GM12878 (cell line): ENCODE measurements at regions not wholly inside any gene's neighbourhood (a gene's known extent, or its start where the extent isn't known, plus 50 kb on each side); places are given as distances from the start of the nearest gene placed in this dataset.

Experiments used
- ATAC-seq: fragments of 200-7000 bp; cut with Tn5 transposase; 3 replicates; pipeline ENCODE4 v1.9.1; 2020; ENCODE audit warnings: mild to moderate bottlenecking, moderate library complexity
- BruUV-seq: library from RNA; stranded (reverse); fragments of 400-500 nt; replicated peaks from 2 replicates; lab custom pipeline; 2021; lab: Mats Ljungman, UMichigan
- CTCF ChIA-PET: fragments of 300-600 bp; sonication (Branson Sonifier 250); formaldehyde crosslinking; extraction: SDS; loops from one replicate; lab custom pipeline; 2021; ENCODE audit warnings: inconsistent platforms; lab: Yijun Ruan, JAX
- POLR2A ChIA-PET: fragments of 350-600 bp; formaldehyde crosslinking; extraction: SDS; loops from one replicate; lab custom pipeline; 2021; ENCODE audit warnings: inconsistent platforms; lab: Charles Lee
- RAD21 ChIA-PET: fragments of 300-600 bp; sonication (Branson Sonifier 250); formaldehyde crosslinking; loops from one replicate; lab custom pipeline; 2023; ENCODE audit warnings: antibody characterized with exemption; ENCODE audit not compliant: unreplicated experiment; lab: Charles Lee
- SMC1A ChIA-PET: fragments of 300-600 bp; sonication (Branson Sonifier 250); formaldehyde crosslinking; loops from one replicate; lab custom pipeline; 2023; ENCODE audit not compliant: unreplicated experiment, uncharacterized antibody; lab: Charles Lee
- DNase-seq: peaks from one replicate; pipeline ENCODE4 v3.0.0-alpha.2; 2011; ENCODE audit warnings: low read depth, low spot score
- FAIRE-seq: peaks from 3 replicates; lab custom pipeline; 2011; peaks lifted over from hg19 to GRCh38; lab: Jason Lieb, UNC
- H2AFZ ChIP-seq: 2 replicates; pipeline ENCODE4 v1.6.0; 2011; ENCODE audit warnings: low read depth, low read length, control low read depth; ENCODE audit not compliant: control insufficient read depth
- H3K27ac ChIP-seq: 2 replicates; pipeline ENCODE4 v1.5.1; 2011; ENCODE audit warnings: control low read depth; ENCODE audit not compliant: control insufficient read depth, insufficient read depth
- H3K27me3 ChIP-seq, 2 experiments: replicated peaks in 1 of 2; 2 replicates each; pipeline versions ENCODE4 v1.6.0 to v1.6.1; 2011; ENCODE audit warnings: low read length in 1 of 2; ENCODE audit not compliant: control insufficient read depth in 2 of 2, insufficient read depth in 2 of 2
- H3K36me3 ChIP-seq, 2 experiments: 2 replicates each; pipeline ENCODE4 v1.5.1; 2011; ENCODE audit warnings: low read length in 1 of 2; ENCODE audit not compliant: control insufficient read depth in 2 of 2, insufficient read depth in 2 of 2
- H3K4me1 ChIP-seq: 2 replicates; pipeline ENCODE4 v1.6.1; 2011; ENCODE audit warnings: mild to moderate bottlenecking, low read length, moderate library complexity, mixed read lengths; ENCODE audit not compliant: control insufficient read depth, insufficient read depth
- H3K4me2 ChIP-seq: 2 replicates; pipeline ENCODE4 v1.6.0; 2011; ENCODE audit warnings: control low read depth; ENCODE audit not compliant: control insufficient read depth, insufficient read depth
- H3K4me3 ChIP-seq: fragments of 200-600 bp; sonication (generic); 2 replicates; pipeline ENCODE4 v1.5.1; 2016
- H3K79me2 ChIP-seq: 2 replicates; pipeline ENCODE4 v1.6.0; 2011; ENCODE audit warnings: low read length; ENCODE audit not compliant: control insufficient read depth, insufficient read depth
- H3K9ac ChIP-seq: 2 replicates; pipeline ENCODE4 v1.8.0; 2011; ENCODE audit warnings: low read length, control low read depth, mixed read lengths; ENCODE audit not compliant: control insufficient read depth, insufficient read depth
- H3K9me3 ChIP-seq: replicated peaks from 3 replicates; pipeline ENCODE4 v1.5.1; 2011; ENCODE audit warnings: mild to moderate bottlenecking, low read length; ENCODE audit not compliant: control insufficient read depth, insufficient read depth
- H4K20me1 ChIP-seq: 2 replicates; pipeline ENCODE4 v1.6.0; 2011; ENCODE audit not compliant: control insufficient read depth, insufficient read depth
- CBX3 ChIP-seq: fragments of 200-600 bp; sonication (generic); IDR thresholded peaks from 2 replicates; pipeline ENCODE4 v1.6.1; 2016; ENCODE audit warnings: low read depth, borderline replicate concordance
- GABPA ChIP-seq: IDR thresholded peaks from 2 replicates; pipeline ENCODE4 v1.6.1; 2014; ENCODE audit warnings: antibody characterized with exemption, low read depth, mild to moderate bottlenecking, inconsistent platforms
- NRF1 ChIP-seq: conservative IDR thresholded peaks from 2 replicates; pipeline ENCODE4 v1.6.1; 2011; ENCODE audit warnings: mild to moderate bottlenecking, low read depth, low read length, improper control_type of control experiment
- WGBS: methylation state at CpG from one replicate; pipeline ENCODE4 v1.1.6; 2016; ENCODE audit warnings: low lambda C conversion rate; ENCODE audit not compliant: insufficient replicate concordance, insufficient coverage; ENCODE audit errors: missing lambda C conversion rate; 5-methylcytosine and 5-hydroxymethylcytosine counted together
- in situ Hi-C: fragments of 300-500 bp; cut with MboI; formaldehyde crosslinking; loops from 9 replicates; pipeline ENCODE4 v1.14.3; 2018; ENCODE audit warnings: mixed read lengths
- intact Hi-C: fragments of 100-400 bp; cut with micrococcal nuclease; formaldehyde crosslinking; loops from one replicate; pipeline ENCODE4 v1.14.2; 2022; ENCODE audit not compliant: unreplicated experiment
- TF ChIP-seq, protein P1 (sequence below): fragments of 450-650 bp; IDR thresholded peaks from 2 replicates; pipeline ENCODE4 v1.6.1; 2018; ENCODE audit warnings: mild to moderate bottlenecking, low read depth, moderate library complexity; ENCODE audit not compliant: partially characterized antibody

DNA sequence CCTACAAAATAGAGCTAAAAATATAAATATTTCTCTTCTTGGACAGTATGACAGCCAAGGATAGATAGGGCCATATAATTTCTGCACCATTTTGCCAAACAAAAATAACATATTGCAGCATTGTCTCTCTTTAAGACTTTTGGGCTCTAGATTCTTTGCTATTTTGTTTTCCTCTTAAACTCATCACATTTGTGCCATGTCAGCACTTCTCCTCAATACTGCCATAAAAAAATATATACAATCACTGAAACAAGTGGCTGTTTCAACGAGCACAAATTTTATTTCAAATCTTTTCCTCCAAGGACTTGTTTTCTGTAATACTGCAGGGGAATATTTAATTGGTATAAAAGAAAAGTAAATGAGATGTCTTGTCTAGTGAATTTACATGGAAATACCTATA lies 1570.0 kb upstream of the NUDT12 start:
- no peak overlapping the region for H3K27ac ChIP-seq
- ChIA-PET SMC1A (no interaction called here), POLR2A (no interaction called here), CTCF (no interaction called here), RAD21 (no interaction called here)
- in situ Hi-C loops (no loop called here), intact Hi-C loops (no loop called here)
- no TSS peak for BruUV-seq
- no peaks in the 10 kb centered on the region for H4K20me1 ChIP-seq
- FAIRE-seq (no peak), DNase-seq (no peak), ATAC-seq (no peak)
- H3K79me2 ChIP-seq, result no peaks in the 10 kb centered on the region
- H3K36me3 ChIP-seq, result no peaks in the 10 kb centered on the region
- no peak overlapping the region for H2AFZ ChIP-seq
- H3K9me3 ChIP-seq, result no peaks in the 10 kb centered on the region
- no peaks in the 10 kb centered on the region for H3K4me1 ChIP-seq
- no peak overlapping the region for H3K9ac ChIP-seq
- H3K27me3 ChIP-seq, result no peaks in the 10 kb centered on the region
- 0% methylated on average over 1 of the region's 1 CpG for WGBS
- no peak overlapping the region for H3K4me2 ChIP-seq
- TF ChIP-seq CBX3, result no peak
- no peak overlapping the region for H3K4me3 ChIP-seq

DNA sequence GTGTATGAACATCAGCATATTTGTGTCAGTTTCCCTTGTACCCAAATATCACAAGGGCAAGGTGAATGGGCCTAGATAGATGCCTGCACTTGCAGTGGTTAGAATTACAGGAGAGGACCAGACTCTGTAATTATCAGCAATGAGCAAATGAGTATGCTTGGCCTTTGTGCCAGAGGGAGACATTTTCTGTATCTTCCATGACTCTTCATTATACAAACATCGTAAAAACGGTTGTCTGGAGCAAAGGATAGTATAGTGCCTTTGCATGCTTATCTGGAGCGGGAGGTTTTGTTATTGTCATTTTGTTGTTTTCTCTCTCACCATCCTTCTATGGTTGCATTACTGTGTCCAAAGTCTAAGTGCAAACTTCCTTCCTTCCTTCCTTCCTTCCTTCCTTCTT lies 1568.5 kb upstream of the NUDT12 start:
- no peak for TF ChIP-seq GABPA
- TF ChIP-seq, protein P1, sequence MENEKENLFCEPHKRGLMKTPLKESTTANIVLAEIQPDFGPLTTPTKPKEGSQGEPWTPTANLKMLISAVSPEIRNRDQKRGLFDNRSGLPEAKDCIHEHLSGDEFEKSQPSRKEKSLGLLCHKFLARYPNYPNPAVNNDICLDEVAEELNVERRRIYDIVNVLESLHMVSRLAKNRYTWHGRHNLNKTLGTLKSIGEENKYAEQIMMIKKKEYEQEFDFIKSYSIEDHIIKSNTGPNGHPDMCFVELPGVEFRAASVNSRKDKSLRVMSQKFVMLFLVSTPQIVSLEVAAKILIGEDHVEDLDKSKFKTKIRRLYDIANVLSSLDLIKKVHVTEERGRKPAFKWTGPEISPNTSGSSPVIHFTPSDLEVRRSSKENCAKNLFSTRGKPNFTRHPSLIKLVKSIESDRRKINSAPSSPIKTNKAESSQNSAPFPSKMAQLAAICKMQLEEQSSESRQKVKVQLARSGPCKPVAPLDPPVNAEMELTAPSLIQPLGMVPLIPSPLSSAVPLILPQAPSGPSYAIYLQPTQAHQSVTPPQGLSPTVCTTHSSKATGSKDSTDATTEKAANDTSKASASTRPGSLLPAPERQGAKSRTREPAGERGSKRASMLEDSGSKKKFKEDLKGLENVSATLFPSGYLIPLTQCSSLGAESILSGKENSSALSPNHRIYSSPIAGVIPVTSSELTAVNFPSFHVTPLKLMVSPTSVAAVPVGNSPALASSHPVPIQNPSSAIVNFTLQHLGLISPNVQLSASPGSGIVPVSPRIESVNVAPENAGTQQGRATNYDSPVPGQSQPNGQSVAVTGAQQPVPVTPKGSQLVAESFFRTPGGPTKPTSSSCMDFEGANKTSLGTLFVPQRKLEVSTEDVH, result no peak
- TF ChIP-seq NRF1, result no peak
- Histone ChIP-seq H3K9me3 (no peaks in the 10 kb centered on the region), H3K27me3 (no peaks in the 10 kb centered on the region), H2AFZ (no peak overlapping the region), H3K9ac (no peak overlapping the region), H3K4me3 (no peak overlapping the region), H3K36me3 (no peaks in the 10 kb centered on the region), H3K4me2 (no peak overlapping the region), H4K20me1 (no peaks in the 10 kb centered on the region), H3K27ac (no peak overlapping the region), H3K79me2 (no peaks in the 10 kb centered on the region), H3K4me1 (no peaks in the 10 kb centered on the region)
- CTCF ChIA-PET, result no interaction called here
- intact Hi-C loops, result no loop called here
- POLR2A ChIA-PET, result no interaction called here
- BruUV-seq, result no TSS peak
- ATAC-seq (no peak), DNase-seq (no peak), FAIRE-seq (no peak)
- 36% methylated on average over 3 of the region's 3 CpGs for WGBS
- in situ Hi-C loops, result no loop called here
- SMC1A ChIA-PET, result no interaction called here
- RAD21 ChIA-PET, result no interaction called here
